Activated CD8-positive, alpha-beta memory T cell treated with anti-CD3 and anti-CD28 coated beads, Interleukin-2, amount 50 U/mL, for 4 hours (primary cell): ENCODE measurements at regions not wholly inside any gene's neighbourhood (a gene's known extent, or its start where the extent isn't known, plus 50 kb on each side); places are given as distances from the start of the nearest gene placed in this dataset.

Experiments
- DNase-seq: peaks from one replicate; pipeline ENCODE4 v3.0.0-alpha.2; 2020

GRCh38 chr20:60332523-60332922 lies 374.3 kb downstream of the CDH26 start:
- DNase-seq: no peak

GRCh38 chr20:60334911-60335310 lies 376.7 kb downstream of the CDH26 start:
- DNase-seq: no peak

- no peak for DNase-seq
These were observed 380.3 kb downstream of the CDH26 start for GRCh38 chr20:60338556-60338955.

GRCh38 chr20:60339738-60340137 lies 381.5 kb downstream of the CDH26 start:
- no peak for DNase-seq

- no peak for DNase-seq
These were observed 382.0 kb downstream of the CDH26 start for GRCh38 chr20:60340232-60340631.

GRCh38 chr20:60341062-60341461 lies 382.8 kb downstream of the CDH26 start:
- DNase-seq: no peak

- no peak for DNase-seq
These were observed 386.9 kb downstream of the CDH26 start for GRCh38 chr20:60345106-60345505.

- DNase-seq: no peak
These were observed 391.2 kb downstream of the CDH26 start for GRCh38 chr20:60349418-60349817.

- no peak for DNase-seq
These were observed 393.8 kb downstream of the CDH26 start for GRCh38 chr20:60352017-60352416.

- no peak for DNase-seq
These were observed 394.4 kb downstream of the CDH26 start for GRCh38 chr20:60352596-60352995.

GRCh38 chr20:60354024-60354580 lies 395.9 kb downstream of the CDH26 start:
- DNase-seq: no peak

GRCh38 chr20:60358101-60358500 lies 399.9 kb downstream of the CDH26 start:
- DNase-seq: no peak

GRCh38 chr20:60359010-60359409 lies 400.8 kb downstream of the CDH26 start:
- no peak for DNase-seq

GRCh38 chr20:60361761-60362395 lies 403.7 kb downstream of the CDH26 start:
- no peak for DNase-seq

GRCh38 chr20:60362531-60362930 lies 404.3 kb downstream of the CDH26 start:
- DNase-seq: no peak

- no peak for DNase-seq
These were observed 405.5 kb downstream of the CDH26 start for GRCh38 chr20:60363698-60364097.

- no peak for DNase-seq
These were observed 406.9 kb downstream of the CDH26 start for GRCh38 chr20:60365064-60365666.

GRCh38 chr20:60365882-60366281 lies 407.7 kb downstream of the CDH26 start:
- no peak for DNase-seq

GRCh38 chr20:60371384-60371783 lies 413.2 kb downstream of the CDH26 start:
- no peak for DNase-seq

- no peak for DNase-seq
These were observed 414.1 kb downstream of the CDH26 start for GRCh38 chr20:60372275-60372674.

- DNase-seq: no peak
These were observed 414.6 kb downstream of the CDH26 start for GRCh38 chr20:60372822-60373221.

- DNase-seq: no peak
These were observed 420.4 kb downstream of the CDH26 start for GRCh38 chr20:60378620-60379019.

- DNase-seq: no peak
These were observed 423.6 kb downstream of the CDH26 start for GRCh38 chr20:60381643-60382400.

- no peak for DNase-seq
These were observed 431.2 kb downstream of the CDH26 start for GRCh38 chr20:60389441-60389840.
